Liver (tissue), 3 donors: ENCODE measurements at regions not wholly inside any gene's neighbourhood (a gene's known extent, or its start where the extent isn't known, plus 50 kb on each side); places are given as distances from the start of the nearest gene placed in this dataset.

Experiments
- CTCF ChIP-seq: fragments of 150-350 bp; IDR thresholded peaks from 2 replicates; pipeline ENCODE4 v1.5.1; 2017; ENCODE audit warnings: improper control_type of control experiment, low read depth, low read length; ENCODE audit not compliant: missing input control
- JUND ChIP-seq, 2 donors: IDR thresholded peaks; 2 replicates each; pipeline ENCODE4 v1.6.1; 2016; ENCODE audit warnings: antibody characterized with exemption in 2 of 2
- YY1 ChIP-seq: IDR thresholded peaks from 2 replicates; pipeline ENCODE4 v1.6.1; 2016; ENCODE audit warnings: antibody characterized with exemption, mild to moderate bottlenecking
- donor health status: healthy.
- donor health status: healthy.

GRCh38 chr5:99936911-99937310 is 598.3 kb upstream of the FAM174A start:
- no peak for TF ChIP-seq CTCF
- TF ChIP-seq YY1 = no peak
- no peak for TF ChIP-seq JUND (IDR thresholded peaks at IDR 0.05)
